PC-9 (cell line): ENCODE measurements at regions not wholly inside any gene's neighbourhood (a gene's known extent, or its start where the extent isn't known, plus 50 kb on each side); places are given as distances from the start of the nearest gene placed in this dataset.

Experiments used
- CTCF ChIP-seq: fragments of 200-600 bp; sonication (generic); conservative IDR thresholded peaks from 2 replicates; pipeline ENCODE4 v1.6.1; 2017; ENCODE audit warnings: mixed run types, antibody characterized with exemption, mild to moderate bottlenecking, moderate library complexity
- EZH2 ChIP-seq: fragments of 200-600 bp; sonication (generic); IDR thresholded peaks from 2 replicates; pipeline ENCODE4 v1.8.0; 2017; ENCODE audit warnings: antibody characterized with exemption, low read depth

- TF ChIP-seq CTCF (no peak), EZH2 (no peak)
Observed at GRCh38 chrX:25296850-25297249, 281.1 kb upstream of the ARX start.
